ENCODE measurements at regions not wholly inside any gene's neighbourhood (a gene's known extent, or its start where the extent isn't known, plus 50 kb on each side); places are given as distances from the start of the nearest gene placed in this dataset.

DNA sequence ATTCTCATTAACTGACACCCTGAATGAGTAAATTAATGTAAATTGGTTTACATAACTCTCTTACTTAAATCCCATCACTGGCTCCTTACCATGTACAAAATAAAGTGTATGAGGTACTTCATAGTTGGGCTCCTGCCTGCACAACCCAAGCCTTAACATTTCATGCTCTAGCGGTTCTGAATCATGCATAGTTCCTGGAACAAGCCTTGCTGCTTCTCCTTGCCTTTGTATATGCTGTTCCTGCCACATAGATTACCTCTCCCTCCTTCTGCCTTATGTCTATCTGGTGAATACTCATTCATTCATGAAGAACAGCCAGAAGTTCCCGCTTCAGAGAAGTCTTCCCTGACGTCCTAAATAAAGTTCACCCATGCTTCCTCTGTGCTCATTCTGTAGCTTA is 594.7 kb downstream of the SMARCA1 start:
- Histone ChIP-seq H3K4me3 (ENCODE audit: low read depth, low read length, poor library complexity, severe bottlenecking) (no peak overlapping the region), H3K36me3 (ENCODE audit: insufficient read depth, low read length, poor library complexity, severe bottlenecking) (no peaks in the 10 kb centered on the region), H3K4me1 (ENCODE audit: insufficient read depth, low read length, poor library complexity, severe bottlenecking) (no peaks in the 10 kb centered on the region), H3K27me3 (replicated peaks; ENCODE audit: insufficient read depth, low read depth, low read length, poor library complexity) (no peaks in the 10 kb centered on the region), H3K27ac (ENCODE audit: low read depth, low read length, poor library complexity, severe bottlenecking) (no peak overlapping the region), H3K9me3 (ENCODE audit: low read depth, low read length, poor library complexity, severe bottlenecking) (no peaks in the 10 kb centered on the region)
- no TSS peak for BruUV-seq (replicated peaks)
- no peak for DNase-seq (ENCODE audit: low spot score)
- TF ChIP-seq EZH2 (IDR thresholded peaks at IDR 0.05; ENCODE audit: borderline replicate concordance, low read depth, low read length, poor library complexity, severe bottlenecking), result no peak
- TF ChIP-seq, protein P1, sequence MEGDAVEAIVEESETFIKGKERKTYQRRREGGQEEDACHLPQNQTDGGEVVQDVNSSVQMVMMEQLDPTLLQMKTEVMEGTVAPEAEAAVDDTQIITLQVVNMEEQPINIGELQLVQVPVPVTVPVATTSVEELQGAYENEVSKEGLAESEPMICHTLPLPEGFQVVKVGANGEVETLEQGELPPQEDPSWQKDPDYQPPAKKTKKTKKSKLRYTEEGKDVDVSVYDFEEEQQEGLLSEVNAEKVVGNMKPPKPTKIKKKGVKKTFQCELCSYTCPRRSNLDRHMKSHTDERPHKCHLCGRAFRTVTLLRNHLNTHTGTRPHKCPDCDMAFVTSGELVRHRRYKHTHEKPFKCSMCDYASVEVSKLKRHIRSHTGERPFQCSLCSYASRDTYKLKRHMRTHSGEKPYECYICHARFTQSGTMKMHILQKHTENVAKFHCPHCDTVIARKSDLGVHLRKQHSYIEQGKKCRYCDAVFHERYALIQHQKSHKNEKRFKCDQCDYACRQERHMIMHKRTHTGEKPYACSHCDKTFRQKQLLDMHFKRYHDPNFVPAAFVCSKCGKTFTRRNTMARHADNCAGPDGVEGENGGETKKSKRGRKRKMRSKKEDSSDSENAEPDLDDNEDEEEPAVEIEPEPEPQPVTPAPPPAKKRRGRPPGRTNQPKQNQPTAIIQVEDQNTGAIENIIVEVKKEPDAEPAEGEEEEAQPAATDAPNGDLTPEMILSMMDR (conservative IDR thresholded peaks at IDR 0.05; ENCODE audit: low read depth, low read length), result no peak
- ChIA-PET POLR2A (ENCODE audit: low non-redundant PET) (no interaction called here), CTCF (no interaction called here)
- intact Hi-C loops (cut with micrococcal nuclease; ENCODE audit: unreplicated experiment), result no loop called here

DNA sequence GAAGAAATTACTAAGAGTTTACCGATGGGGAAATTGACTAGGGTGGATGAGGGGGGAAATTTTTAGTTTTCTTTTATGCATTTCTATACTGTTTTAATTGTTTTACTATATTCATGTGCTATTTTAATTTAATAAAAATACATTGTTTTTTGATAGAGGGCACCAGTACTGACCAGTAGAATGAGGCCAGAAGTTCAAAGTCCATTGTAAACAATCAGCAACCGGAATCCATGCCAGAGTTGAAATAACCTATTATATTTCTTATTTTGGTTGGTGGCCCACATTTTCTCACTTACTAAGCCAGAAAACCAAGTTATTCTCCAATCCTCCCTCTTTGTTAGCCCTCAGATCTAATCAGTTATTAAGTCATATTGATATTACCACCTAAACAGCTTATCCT is 595.9 kb downstream of the SMARCA1 start:
- no peaks in the 10 kb centered on the region for H3K27me3 ChIP-seq (replicated peaks; ENCODE audit: insufficient read depth, low read depth, low read length, poor library complexity)
- DNase-seq (ENCODE audit: low spot score), result no peak
- ChIA-PET CTCF (no interaction called here), POLR2A (ENCODE audit: low non-redundant PET) (no interaction called here)
- no peak overlapping the region for H3K27ac ChIP-seq (ENCODE audit: low read depth, low read length, poor library complexity, severe bottlenecking)
- no peak overlapping the region for H3K4me3 ChIP-seq (ENCODE audit: low read depth, low read length, poor library complexity, severe bottlenecking)
- BruUV-seq (replicated peaks), result no TSS peak
- no peaks in the 10 kb centered on the region for H3K36me3 ChIP-seq (ENCODE audit: insufficient read depth, low read length, poor library complexity, severe bottlenecking)
- H3K4me1 ChIP-seq (ENCODE audit: insufficient read depth, low read length, poor library complexity, severe bottlenecking), result no peaks in the 10 kb centered on the region
- TF ChIP-seq EZH2 (IDR thresholded peaks at IDR 0.05; ENCODE audit: borderline replicate concordance, low read depth, low read length, poor library complexity, severe bottlenecking), result no peak
- TF ChIP-seq, protein P1 (conservative IDR thresholded peaks at IDR 0.05; ENCODE audit: low read depth, low read length), result no peak
- H3K9me3 ChIP-seq (ENCODE audit: low read depth, low read length, poor library complexity, severe bottlenecking), result no peaks in the 10 kb centered on the region
- intact Hi-C loops (cut with micrococcal nuclease; ENCODE audit: unreplicated experiment), result no loop called here

DNA sequence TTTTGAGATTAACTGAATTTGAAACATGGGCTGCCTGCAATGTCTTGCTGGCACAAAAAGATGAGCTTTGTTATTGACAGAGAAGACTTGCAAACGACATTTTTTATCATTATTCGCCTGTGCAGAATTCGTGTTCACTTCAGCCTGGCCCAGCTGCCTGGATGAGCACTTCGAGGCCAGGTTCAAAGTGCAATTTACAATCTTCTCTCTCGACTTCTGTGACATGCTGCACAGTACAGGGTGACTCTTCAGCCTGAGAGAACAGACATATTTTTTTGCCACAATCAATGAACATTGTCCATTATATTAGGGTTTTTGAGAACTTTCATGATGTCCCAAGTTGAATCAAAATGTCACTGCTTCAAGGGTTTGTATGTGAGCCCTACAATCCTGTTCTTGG is 616.5 kb downstream of the SMARCA1 start:
- DNase-seq (ENCODE audit: low spot score), result no peak
- CTCF ChIA-PET, result no interaction called here
- Histone ChIP-seq H3K9me3 (ENCODE audit: low read depth, low read length, poor library complexity, severe bottlenecking) (no peaks in the 10 kb centered on the region), H3K27me3 (replicated peaks; ENCODE audit: insufficient read depth, low read depth, low read length, poor library complexity) (no peaks in the 10 kb centered on the region), H3K36me3 (ENCODE audit: insufficient read depth, low read length, poor library complexity, severe bottlenecking) (no peaks in the 10 kb centered on the region), H3K4me1 (ENCODE audit: insufficient read depth, low read length, poor library complexity, severe bottlenecking) (no peaks in the 10 kb centered on the region), H3K27ac (ENCODE audit: low read depth, low read length, poor library complexity, severe bottlenecking) (no peak overlapping the region), H3K4me3 (ENCODE audit: low read depth, low read length, poor library complexity, severe bottlenecking) (no peak overlapping the region)
- TF ChIP-seq, protein P1 (conservative IDR thresholded peaks at IDR 0.05; ENCODE audit: low read depth, low read length), result no peak
- no peak for TF ChIP-seq EZH2 (IDR thresholded peaks at IDR 0.05; ENCODE audit: borderline replicate concordance, low read depth, low read length, poor library complexity, severe bottlenecking)
- BruUV-seq (replicated peaks), result no TSS peak
- intact Hi-C loops (cut with micrococcal nuclease; ENCODE audit: unreplicated experiment), result no loop called here
- POLR2A ChIA-PET (ENCODE audit: low non-redundant PET), result no interaction called here
